ENCODE measurements at regions not wholly inside any gene's neighbourhood (a gene's known extent, or its start where the extent isn't known, plus 50 kb on each side); places are given as distances from the start of the nearest gene placed in this dataset.

DNA sequence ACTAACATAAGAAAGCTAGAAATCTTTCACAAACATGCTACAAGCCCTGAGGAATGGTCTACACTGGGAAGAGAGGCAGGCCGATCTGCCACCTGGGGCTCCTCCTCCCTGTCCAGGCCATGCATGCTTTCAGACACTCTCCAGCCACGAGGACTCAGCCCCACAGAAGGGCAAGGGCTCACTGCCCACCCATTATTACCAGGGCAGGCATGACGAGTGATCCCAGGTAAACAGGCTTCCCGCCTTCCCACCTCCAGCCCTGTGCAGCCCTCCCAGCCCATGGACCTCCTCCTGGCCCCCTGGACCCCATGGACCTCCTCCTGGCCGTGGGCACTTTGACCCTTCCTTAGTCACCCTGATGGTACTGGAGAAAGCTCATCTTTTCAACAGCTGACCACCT lies 75.8 kb upstream of the TEX51 start:
- TF ChIP-seq POLR2AphosphoS5 (IDR thresholded peaks at IDR 0.05; ENCODE audit: low read depth, low read length): no peak
- no peak for TF ChIP-seq POLR2A (IDR thresholded peaks at IDR 0.05; ENCODE audit: low read depth, low read length)

All from GM12892 (cell line).